Testis (tissue), 2 donors: ENCODE measurements at regions not wholly inside any gene's neighbourhood (a gene's known extent, or its start where the extent isn't known, plus 50 kb on each side); places are given as distances from the start of the nearest gene placed in this dataset.

Source experiments
- DNase-seq: peaks from one replicate; pipeline ENCODE4 v3.0.0-alpha.2; 2019
- H3K27ac ChIP-seq, 2 donors: fragments of 200-600 bp; sonication (generic); one replicate each; pipeline ENCODE4 v1.5.1; 2019
- H3K27me3 ChIP-seq: fragments of 200-600 bp; sonication (generic); one replicate; pipeline ENCODE4 v1.5.1; 2019
- H3K36me3 ChIP-seq: fragments of 200-600 bp; sonication (generic); one replicate; pipeline ENCODE4 v1.5.1; 2017; ENCODE audit warnings: low read depth; ENCODE audit errors: missing control alignments
- H3K4me1 ChIP-seq: fragments of 200-600 bp; sonication (generic); one replicate; pipeline ENCODE4 v1.5.1; 2019
- H3K4me3 ChIP-seq, 2 donors: fragments of 200-600 bp; sonication (generic); one replicate each; pipeline ENCODE4 v1.5.1; 2017 to 2019
- H3K9me3 ChIP-seq: fragments of 200-600 bp; sonication (generic); one replicate; pipeline ENCODE4 v1.5.1; 2017
- CTCF ChIP-seq, 3 experiments: fragments of 450-650 bp in 2 of 3; fragments of 200-600 bp in 1 of 3; sonication (generic) in 1 of 3; IDR thresholded peaks; one replicate each; pipeline ENCODE4 v1.5.1; 2016 to 2019; ENCODE audit warnings: antibody characterized with exemption in 3 of 3, mild to moderate bottlenecking in 2 of 3, moderate library complexity in 1 of 3
- POLR2A ChIP-seq: fragments of 450-650 bp; IDR thresholded peaks from one replicate; pipeline ENCODE4 v1.6.1; 2017; ENCODE audit warnings: antibody characterized with exemption, mild to moderate bottlenecking, moderate library complexity
- WGBS, 2 donors: methylation state at CpG; one replicate each; pipeline ENCODE4 v1.1.5; 2018; 5-methylcytosine and 5-hydroxymethylcytosine counted together
- intact Hi-C: fragments of 100-400 bp; cut with DNase I; formaldehyde crosslinking; loops from one replicate; pipeline ENCODE4 v1.15.1; 2023; ENCODE audit warnings: low total_unique reads

- Histone ChIP-seq H3K4me3 (no peak overlapping the region), H3K27ac (no peak overlapping the region), H3K9me3 (no peaks in the 10 kb centered on the region), H3K4me1 (no peaks in the 10 kb centered on the region), H3K36me3 (no peaks in the 10 kb centered on the region), H3K27me3 (no peaks in the 10 kb centered on the region)
- WGBS, 2 donors = 57 to 65% methylated on average over 3 of the region's 3 CpGs
- DNase-seq = no peak
- no peak for TF ChIP-seq POLR2A
- TF ChIP-seq CTCF (IDR thresholded peaks at IDR 0.05) = no peak
- intact Hi-C loops = no loop called here
Observed at GRCh38 chr7:124201768-124202349, 169.0 kb upstream of the TMEM229A start.

GRCh38 chr7:124196519-124196918 lies 163.7 kb upstream of the TMEM229A start:
- 29 to 39% methylated on average over 2 of the region's 2 CpGs for WGBS, 2 donors
- no peaks in the 10 kb centered on the region for H3K4me1 ChIP-seq
- no peaks in the 10 kb centered on the region for H3K27me3 ChIP-seq
- DNase-seq = no peak
- intact Hi-C loops = no loop called here
- H3K9me3 ChIP-seq = no peaks in the 10 kb centered on the region
- TF ChIP-seq CTCF (IDR thresholded peaks at IDR 0.05) = no peak
- no peak for TF ChIP-seq POLR2A
- H3K36me3 ChIP-seq = no peaks in the 10 kb centered on the region
- H3K4me3 ChIP-seq = no peak overlapping the region
- H3K27ac ChIP-seq = no peak overlapping the region

- TF ChIP-seq POLR2A (no peak), CTCF (IDR thresholded peaks at IDR 0.05) (no peak)
- no peak for DNase-seq
- intact Hi-C loops = no loop called here
Observed at GRCh38 chr7:124192885-124193284, 160.0 kb upstream of the TMEM229A start.

GRCh38 chr7:124191713-124192112 lies 158.8 kb upstream of the TMEM229A start:
- intact Hi-C loops = no loop called here
- Histone ChIP-seq H3K27me3 (no peaks in the 10 kb centered on the region), H3K27ac (no peak overlapping the region), H3K36me3 (no peaks in the 10 kb centered on the region), H3K4me1 (no peaks in the 10 kb centered on the region), H3K9me3 (no peaks in the 10 kb centered on the region), H3K4me3 (no peak overlapping the region)
- no peak for DNase-seq
- 67 to 79% methylated on average over 1 of the region's 1 CpG for WGBS, 2 donors
- TF ChIP-seq POLR2A (no peak), CTCF (IDR thresholded peaks at IDR 0.05) (no peak)

More at GRCh38 chr7:124192885-124193284, 160.0 kb upstream of the TMEM229A start:
- no peak overlapping the region for H3K27ac ChIP-seq
- no peaks in the 10 kb centered on the region for H3K36me3 ChIP-seq
- no peaks in the 10 kb centered on the region for H3K9me3 ChIP-seq
- H3K4me1 ChIP-seq = no peaks in the 10 kb centered on the region
- no peak overlapping the region for H3K4me3 ChIP-seq
- H3K27me3 ChIP-seq = no peaks in the 10 kb centered on the region

DNA sequence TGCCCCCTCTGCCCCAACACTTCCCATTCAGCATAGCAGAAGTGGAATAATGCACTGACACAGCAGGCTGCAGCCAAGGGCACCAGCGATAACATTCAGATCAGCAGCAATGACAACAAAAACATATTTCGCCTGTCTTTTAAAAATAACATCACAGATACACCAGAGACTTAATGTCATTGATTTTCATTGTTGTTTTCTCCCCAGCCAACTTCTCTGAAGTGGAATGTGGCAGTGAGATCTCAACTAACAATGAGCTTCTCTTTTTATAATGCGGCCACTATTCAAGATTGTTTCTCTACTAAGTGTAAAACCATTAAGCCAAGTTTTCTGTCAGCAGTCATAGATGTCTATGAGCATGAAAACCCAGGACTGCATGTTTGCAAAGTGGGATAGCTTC lies 158.2 kb upstream of the TMEM229A start:
- Histone ChIP-seq H3K27me3 (no peaks in the 10 kb centered on the region), H3K4me1 (no peaks in the 10 kb centered on the region), H3K4me3 (no peak overlapping the region), H3K36me3 (no peaks in the 10 kb centered on the region), H3K9me3 (no peaks in the 10 kb centered on the region), H3K27ac (no peak overlapping the region)
- TF ChIP-seq POLR2A (no peak), CTCF (IDR thresholded peaks at IDR 0.05) (no peak)
- WGBS, 2 donors = 81 to 89% methylated on average over 3 of the region's 3 CpGs
- no peak for DNase-seq
- intact Hi-C loops = no loop called here
